Dermis blood vessel endothelial cell (primary cell): ENCODE measurements at regions not wholly inside any gene's neighbourhood (a gene's known extent, or its start where the extent isn't known, plus 50 kb on each side); places are given as distances from the start of the nearest gene placed in this dataset.

Experiments
- DNase-seq: peaks from one replicate; pipeline ENCODE4 v3.0.0; 2010

GRCh38 chr5:44659334-44659733 is 149.4 kb upstream of the MRPS30 start:
- DNase-seq = no peak

DNA sequence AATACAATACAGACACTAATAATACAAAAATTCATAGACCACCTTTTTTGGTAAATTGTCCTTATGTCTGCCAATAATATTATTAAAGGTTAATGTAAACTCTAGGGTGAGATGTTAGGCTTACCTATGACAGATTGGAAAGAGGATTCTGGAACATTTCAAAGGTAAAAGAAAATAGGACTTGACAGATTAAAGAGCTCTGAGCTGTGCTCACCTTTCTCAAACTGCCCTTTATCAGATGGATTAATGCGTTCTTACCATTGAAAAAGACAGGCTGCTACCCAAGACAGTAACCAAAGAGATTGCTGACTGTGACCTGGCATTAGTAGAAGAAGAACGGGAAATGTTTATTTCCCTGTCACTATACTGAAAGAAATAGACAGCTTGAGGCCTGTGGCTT is 156.1 kb upstream of the MRPS30 start:
- no peak for DNase-seq

- DNase-seq = no peak
Measured at GRCh38 chr5:44646016-44646415, 162.7 kb upstream of the MRPS30 start.

DNA sequence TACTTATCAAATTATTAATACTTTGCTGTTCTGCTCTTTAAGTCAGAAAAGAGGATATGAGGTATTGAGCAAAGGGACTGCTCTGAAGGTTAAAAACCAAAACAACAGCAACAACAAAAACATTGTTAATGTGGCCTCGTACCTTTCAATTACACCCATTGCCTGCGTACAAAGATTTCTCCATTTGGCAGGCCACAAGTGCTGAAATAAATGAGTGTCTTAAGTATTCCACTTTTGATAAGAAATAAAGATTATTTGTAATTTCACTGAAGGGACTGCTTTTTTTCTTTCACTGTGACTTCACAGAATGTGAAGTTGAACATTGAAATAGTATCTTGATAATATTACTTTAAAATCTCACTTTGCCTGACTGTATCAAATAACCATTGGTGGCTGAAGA is 163.2 kb upstream of the MRPS30 start:
- DNase-seq = no peak

DNA sequence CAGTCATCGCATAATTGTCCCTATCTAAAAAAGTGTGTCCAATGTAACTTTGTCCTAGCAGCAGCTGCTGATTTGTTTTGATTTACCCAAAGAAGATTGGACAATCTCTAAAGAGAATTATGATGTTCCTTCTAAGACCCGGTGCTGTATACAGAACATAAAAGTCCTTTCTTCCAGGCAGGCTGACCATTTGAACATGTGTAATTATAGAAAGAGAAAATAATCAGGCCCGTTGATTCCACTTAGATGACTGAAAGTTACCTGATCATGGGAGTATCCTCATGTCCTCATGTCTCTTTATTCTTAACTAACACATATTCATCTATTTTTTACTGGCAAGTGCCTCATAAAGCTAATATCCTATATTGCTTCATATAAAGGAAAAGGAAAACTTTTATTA is 164.1 kb upstream of the MRPS30 start:
- DNase-seq = no peak

- DNase-seq = no peak
Measured at GRCh38 chr5:44641820-44642219, 166.9 kb upstream of the MRPS30 start.

GRCh38 chr5:44640945-44641456 is 167.7 kb upstream of the MRPS30 start:
- DNase-seq = no peak

DNA sequence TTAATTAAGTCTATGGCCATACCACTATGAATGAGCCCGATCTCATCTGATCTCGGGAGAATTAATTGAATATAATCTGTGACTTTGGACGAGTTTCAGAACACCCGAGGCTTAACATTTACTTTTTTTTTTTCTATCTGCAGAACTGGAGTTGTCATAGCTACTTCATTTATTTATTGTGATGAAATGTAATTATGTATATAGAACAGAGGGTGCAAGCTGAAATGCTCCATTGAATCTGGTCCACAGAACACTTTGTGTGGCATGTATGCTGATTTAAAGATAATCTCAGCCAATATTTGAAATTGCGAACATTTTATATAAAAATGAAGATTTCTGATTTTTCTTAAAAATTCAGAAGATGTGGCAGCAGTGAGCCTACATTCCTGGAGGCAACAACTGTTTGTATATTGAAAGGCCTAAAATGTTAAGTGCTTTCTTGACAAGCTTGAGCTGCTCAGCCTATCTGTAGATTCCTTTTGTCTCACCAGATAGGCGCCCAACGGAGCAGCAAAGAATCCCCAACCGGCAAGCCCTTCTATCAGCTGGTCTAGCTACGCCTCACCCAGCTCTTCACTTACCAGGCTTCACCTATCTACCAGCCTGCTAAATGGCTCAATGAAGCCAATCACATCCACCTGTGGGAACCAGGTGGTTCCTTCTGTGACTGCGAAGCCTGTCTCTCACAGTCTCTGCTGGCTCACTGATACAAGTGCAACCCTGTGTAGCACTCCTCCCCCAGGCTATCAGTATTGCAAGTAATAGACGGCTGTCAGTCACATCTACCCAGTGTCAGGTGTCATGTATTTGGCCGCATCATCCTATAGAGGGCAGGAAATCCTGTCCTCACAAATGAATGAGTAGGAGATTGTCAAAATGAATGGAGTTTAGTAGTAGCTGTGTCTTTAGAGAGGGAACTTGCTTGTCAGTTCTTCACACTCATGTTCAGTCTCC is 170.6 kb upstream of the MRPS30 start:
- no peak for DNase-seq

DNA sequence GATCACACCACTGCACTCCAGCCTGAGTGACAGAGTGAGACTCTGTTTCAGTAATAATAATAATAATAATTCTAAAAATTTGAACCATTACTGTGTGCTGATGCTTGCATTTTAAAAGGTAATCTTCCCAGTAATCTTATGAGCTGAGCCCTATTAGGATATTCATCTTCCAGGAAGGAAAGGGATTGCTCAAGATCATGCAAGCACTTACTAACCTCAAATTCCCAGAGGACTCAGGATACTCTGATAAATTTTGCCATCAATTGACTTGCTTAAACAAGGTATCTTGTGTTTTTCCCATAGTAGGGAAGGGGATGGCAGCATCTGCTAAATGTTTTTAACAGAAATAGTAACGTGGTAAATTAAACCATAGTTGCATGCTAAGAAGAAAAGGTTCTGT is 176.4 kb upstream of the MRPS30 start:
- DNase-seq = no peak

DNA sequence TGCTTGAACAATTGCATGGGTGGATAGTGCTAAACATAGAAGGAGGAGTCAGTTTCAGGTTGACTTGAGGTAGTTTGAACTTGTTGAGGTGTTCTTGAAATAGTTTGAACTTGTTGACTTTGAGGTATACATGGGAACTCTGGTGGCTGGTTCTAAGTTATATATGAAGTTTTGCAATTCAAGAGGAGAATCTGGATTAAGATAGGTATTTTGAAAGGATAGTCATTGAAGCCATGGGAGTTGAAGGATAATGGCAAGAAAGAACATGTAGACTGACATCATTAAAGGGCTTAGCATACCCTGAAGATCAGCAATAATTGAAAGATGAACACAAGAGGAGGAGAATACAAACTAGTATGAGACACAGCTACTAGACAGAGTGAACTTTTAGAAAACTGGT is 181.9 kb upstream of the MRPS30 start:
- DNase-seq = no peak

DNA sequence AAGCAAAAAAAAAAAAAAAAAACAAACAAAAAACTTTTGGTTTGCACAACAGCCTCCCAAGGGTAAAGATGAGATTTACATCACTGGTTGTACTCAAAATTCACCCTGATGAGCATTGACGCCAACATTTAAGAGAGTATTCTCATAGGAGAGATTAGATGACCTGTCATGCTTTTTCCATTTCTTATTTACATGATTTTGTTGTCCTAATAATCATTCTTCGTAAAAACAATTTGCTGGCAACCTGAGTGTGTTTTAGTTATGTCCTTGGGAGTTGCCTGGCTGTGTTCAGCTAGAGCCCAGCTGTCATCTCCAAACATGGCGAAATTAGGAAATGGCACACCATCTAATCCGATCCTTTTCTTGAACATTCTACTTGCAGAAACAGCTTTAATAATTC is 186.4 kb upstream of the MRPS30 start:
- DNase-seq = no peak

DNA sequence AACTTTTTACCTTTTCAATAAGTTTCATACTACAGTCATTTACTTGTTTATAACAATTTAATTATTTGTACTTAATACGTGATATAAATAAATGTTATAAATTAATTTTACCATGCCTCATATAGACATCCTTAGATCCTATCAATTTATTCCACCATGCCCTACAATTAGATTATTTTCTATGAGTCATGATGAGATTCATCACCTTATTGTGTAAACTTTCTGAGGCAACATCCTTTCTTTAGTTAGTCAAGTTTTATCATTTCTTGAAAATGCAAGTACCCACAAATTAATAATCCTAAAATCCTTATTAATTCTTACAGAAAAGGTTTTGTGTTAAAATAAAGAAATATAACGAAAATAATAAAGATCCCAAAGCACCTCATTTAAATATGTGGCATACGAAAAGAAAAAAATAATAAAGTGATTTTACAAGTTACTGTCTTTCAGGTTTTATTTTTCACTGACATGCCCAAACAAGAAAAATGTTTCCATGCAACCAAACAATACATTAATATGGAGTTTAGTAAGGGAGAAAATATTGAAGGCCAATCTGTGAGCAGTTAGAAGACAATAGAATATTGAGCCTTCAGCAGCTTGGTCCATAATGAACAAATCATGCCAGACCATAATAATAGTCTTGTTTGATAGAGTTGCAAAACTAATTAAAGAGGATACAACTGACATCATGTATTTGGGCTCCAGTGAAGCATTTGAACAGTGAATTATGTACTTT is 188.7 kb upstream of the MRPS30 start:
- no peak for DNase-seq

DNA sequence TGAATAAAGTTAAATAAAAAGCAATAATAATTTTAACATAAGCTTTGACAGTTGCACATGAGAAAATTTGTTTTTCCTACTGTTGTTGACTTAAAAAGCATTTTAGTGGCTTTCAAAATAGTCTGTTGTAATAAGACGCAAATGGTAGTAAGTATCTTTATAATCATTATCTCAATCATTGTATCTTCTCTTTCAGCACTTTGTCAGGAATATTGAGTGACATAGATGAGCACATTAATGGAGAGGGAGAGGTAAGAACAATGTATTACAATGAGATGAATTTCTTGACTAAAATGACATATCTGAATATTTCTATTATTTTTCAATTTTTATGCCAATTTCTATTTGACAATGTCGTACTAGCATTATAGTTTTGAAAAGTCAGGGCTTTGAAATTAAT is 193.9 kb upstream of the MRPS30 start:
- DNase-seq = no peak

- DNase-seq = no peak
Measured at GRCh38 chr5:44613936-44614335, 194.8 kb upstream of the MRPS30 start.

DNA sequence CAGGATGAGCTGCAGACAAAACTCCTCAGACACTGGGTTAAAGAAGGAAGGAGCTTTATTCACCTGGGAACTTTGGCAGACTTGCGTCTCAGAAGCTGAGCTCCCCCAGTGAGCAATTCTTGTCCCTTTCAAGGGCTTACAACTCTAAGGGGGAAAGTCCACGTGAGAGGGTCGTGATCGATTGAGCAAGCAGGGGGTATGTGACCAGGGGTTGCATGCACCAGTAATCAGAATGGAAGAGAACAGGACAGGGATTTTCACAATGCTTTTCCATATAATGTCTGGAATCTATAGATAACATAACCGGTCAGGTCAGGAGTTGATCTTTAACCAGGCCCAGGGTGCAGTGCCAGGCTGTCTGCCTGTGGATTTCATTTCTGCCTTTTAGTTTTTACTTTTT is 202.8 kb upstream of the MRPS30 start:
- no peak for DNase-seq

GRCh38 chr5:44603496-44604272 is 205.1 kb upstream of the MRPS30 start:
- no peak for DNase-seq

DNA sequence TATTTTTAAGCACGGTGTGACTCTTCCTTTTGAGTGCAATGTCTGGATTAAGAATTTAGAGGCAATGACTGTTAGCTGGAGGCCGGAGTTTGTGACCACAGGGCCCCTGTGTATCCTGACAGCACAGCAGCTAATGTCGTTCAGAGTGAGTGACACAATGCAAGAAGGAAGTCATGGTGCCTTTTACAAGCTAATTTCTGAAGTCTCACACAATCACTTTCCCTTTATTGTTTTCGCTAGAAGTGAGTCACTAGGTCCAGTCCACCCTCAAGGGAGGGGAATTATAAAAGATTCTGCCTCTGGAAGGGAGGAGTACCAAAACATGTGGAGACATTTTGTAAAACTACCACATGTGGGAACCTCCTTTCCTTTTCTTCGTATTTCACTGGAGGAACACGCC is 185.5 kb upstream of the FGF10 start:
- no peak for DNase-seq

GRCh38 chr5:44568519-44568918 is 179.3 kb upstream of the FGF10 start:
- no peak for DNase-seq

- DNase-seq = no peak
Measured at GRCh38 chr5:44565902-44566301, 176.7 kb upstream of the FGF10 start.

DNA sequence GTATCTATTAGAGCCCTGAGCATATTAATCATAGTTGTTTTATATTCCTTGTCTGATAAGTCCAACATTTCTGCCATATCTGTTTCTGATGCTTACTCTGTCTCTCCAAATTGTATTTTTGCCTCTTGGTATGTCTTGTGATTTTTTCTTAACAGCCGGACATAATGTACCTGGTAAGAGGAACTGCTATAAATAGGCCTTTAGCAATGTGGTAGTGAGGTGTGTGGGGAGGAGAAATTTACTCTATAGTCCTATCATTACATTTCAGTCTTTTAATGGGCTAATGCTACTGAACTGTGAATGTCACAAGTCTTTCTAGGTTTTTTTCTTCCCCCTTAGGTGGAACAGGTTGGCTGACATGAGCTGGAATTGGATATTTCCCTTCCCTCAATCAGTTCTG is 176.1 kb upstream of the FGF10 start:
- no peak for DNase-seq

- DNase-seq = no peak
Measured at GRCh38 chr5:44546286-44546685, 157.1 kb upstream of the FGF10 start.

DNA sequence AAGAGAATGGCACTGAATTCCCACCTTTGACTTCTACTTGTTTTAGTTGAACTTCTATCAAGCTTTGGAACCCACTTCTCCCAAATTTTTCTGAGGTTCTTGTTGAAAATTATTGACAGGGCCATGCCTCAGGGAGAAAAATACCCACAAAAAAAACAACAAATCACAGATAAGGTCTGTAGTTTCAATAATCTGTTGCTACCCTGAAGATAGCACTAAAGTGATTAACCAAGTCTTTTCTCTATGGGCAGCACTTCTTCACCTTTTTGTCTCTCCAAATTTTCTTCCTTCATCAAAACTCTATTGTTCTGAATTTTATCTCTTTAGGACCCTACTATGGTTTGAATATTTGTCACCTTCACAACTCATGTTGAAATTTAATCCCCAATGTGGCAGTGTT is 154.3 kb upstream of the FGF10 start:
- no peak for DNase-seq

DNA sequence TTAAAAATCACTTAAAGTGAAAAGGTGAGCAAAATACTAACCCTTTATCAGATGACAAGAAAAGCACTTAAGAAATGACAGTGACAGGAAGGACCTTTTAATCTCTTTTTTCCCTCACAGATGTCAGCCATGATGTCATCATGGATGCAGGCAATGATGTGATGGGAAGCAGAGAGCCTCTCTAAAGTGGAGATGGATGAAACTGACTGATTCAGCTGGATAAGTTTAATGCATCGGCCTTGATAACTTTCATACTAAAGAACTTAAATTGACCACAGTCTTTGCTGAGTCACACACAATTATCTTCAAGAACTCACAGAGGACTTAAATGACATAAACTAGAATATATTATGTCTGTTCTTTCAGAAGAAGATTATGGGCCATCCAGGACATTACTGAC is 153.2 kb upstream of the FGF10 start:
- no peak for DNase-seq
